DND-41 (cell line): ENCODE measurements at regions not wholly inside any gene's neighbourhood (a gene's known extent, or its start where the extent isn't known, plus 50 kb on each side); places are given as distances from the start of the nearest gene placed in this dataset.

Experiments
- EZH2 ChIP-seq: IDR thresholded peaks from 3 replicates; pipeline ENCODE4 v1.6.1; 2012; ENCODE audit warnings: borderline replicate concordance, low read depth, mild to moderate bottlenecking, moderate library complexity, low read length, inconsistent platforms; ENCODE audit not compliant: severe bottlenecking
- TF ChIP-seq, protein P1 (sequence below): IDR thresholded peaks from 2 replicates; pipeline ENCODE4 v1.5.1; 2012; ENCODE audit warnings: borderline replicate concordance, low read length, moderate library complexity, mild to moderate bottlenecking; ENCODE audit not compliant: poor library complexity, severe bottlenecking; ENCODE audit errors: extremely low read depth

DNA sequence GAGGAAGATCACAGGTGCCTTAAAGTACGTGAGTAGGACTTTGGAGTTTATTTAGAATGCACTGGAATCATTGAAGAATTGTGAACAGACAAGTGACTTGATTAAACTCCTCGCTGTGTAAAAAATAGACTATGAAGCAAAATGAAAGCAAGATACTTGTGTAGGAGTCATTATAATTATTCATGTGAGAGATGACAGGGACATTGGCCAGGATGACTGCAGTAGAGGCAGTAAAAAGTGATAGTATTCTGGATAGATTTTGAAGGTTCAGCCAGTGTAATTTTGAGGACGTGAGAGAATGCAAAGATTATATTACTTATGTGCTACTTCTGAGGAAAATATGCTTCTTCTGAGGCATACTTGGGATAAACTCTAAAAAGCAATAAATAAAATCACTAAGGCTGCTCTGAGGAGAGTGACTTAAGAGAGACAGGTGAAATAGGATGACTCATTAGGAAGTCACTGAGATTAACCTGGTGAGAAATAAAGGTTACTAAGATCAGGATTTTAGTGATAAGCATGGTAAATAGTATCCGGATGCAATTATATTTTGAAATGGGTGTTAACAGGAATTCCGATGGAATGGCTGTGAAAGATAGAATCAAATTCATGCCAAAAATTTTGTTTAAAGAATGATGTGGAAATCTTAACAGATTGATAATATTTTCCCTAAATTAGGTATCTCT is 202.0 kb downstream of the CENPW start:
- TF ChIP-seq, protein P1, sequence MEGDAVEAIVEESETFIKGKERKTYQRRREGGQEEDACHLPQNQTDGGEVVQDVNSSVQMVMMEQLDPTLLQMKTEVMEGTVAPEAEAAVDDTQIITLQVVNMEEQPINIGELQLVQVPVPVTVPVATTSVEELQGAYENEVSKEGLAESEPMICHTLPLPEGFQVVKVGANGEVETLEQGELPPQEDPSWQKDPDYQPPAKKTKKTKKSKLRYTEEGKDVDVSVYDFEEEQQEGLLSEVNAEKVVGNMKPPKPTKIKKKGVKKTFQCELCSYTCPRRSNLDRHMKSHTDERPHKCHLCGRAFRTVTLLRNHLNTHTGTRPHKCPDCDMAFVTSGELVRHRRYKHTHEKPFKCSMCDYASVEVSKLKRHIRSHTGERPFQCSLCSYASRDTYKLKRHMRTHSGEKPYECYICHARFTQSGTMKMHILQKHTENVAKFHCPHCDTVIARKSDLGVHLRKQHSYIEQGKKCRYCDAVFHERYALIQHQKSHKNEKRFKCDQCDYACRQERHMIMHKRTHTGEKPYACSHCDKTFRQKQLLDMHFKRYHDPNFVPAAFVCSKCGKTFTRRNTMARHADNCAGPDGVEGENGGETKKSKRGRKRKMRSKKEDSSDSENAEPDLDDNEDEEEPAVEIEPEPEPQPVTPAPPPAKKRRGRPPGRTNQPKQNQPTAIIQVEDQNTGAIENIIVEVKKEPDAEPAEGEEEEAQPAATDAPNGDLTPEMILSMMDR, result no peak
- no peak for TF ChIP-seq EZH2
